ENCODE measurements at regions not wholly inside any gene's neighbourhood (a gene's known extent, or its start where the extent isn't known, plus 50 kb on each side); places are given as distances from the start of the nearest gene placed in this dataset.

DNA sequence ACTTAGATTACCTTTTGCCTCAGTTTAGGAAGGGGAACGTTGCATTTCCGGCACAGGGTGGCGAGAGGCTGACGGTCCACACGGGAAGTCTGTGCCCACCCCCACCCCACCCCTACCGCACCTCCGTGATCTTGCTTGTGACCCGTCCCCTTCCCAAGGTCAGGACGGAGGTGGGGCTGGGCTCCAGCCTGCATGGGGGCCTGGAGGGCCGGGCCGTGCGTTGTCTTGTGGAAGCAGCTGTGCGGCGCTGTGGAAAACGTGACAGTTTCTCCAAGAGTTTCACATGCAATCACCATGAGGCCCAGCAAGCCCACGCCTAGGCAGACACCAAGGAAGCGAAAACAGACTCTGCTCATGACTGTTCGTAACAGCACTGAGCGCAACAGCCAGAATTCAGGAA, 76.8 kb upstream of the HDAC4 start:
- intact Hi-C loops (cut with micrococcal nuclease): no loop called here
- H3K27ac Mint-ChIP-seq: no peak overlapping the region
- Histone ChIP-seq H3K4me1 (ENCODE audit: control insufficient read depth in 2 of 2, insufficient read depth in 2 of 2, low read length in 2 of 2) (no peaks in the 10 kb centered on the region), H3K27me3 (ENCODE audit: control insufficient read depth in 2 of 2, insufficient read depth in 2 of 2, low read length in 2 of 2) (no peaks in the 10 kb centered on the region), H3K9me3 (ENCODE audit: control insufficient read depth in 2 of 3, low read length in 3 of 3) (no peaks in the 10 kb centered on the region), H3K27ac (ENCODE audit: low read depth, low read length) (no peak overlapping the region), H3K36me3 (ENCODE audit: control insufficient read depth in 2 of 3, insufficient read depth in 3 of 3, low read length in 3 of 3) (no peaks in the 10 kb centered on the region), H3K4me3 (ENCODE audit: low read length) (no peak overlapping the region)
- CTCF ChIA-PET: no interaction called here
- H3K4me1 Mint-ChIP-seq: peaks cover 0 to 9% (median 0%) of the 10 kb centered on the region in 7 donors
- H3K36me3 Mint-ChIP-seq: no peaks in the 10 kb centered on the region
- DNase-seq: no peak
- POLR2A ChIA-PET: no interaction called here
- no peaks in the 10 kb centered on the region for H3K9me3 Mint-ChIP-seq
- ATAC-seq: no peak
- H3K4me3 Mint-ChIP-seq: no peak overlapping the region
- peaks cover 0 to 2% (median 0%) of the 10 kb centered on the region in 5 donors for H3K27me3 Mint-ChIP-seq

DNA sequence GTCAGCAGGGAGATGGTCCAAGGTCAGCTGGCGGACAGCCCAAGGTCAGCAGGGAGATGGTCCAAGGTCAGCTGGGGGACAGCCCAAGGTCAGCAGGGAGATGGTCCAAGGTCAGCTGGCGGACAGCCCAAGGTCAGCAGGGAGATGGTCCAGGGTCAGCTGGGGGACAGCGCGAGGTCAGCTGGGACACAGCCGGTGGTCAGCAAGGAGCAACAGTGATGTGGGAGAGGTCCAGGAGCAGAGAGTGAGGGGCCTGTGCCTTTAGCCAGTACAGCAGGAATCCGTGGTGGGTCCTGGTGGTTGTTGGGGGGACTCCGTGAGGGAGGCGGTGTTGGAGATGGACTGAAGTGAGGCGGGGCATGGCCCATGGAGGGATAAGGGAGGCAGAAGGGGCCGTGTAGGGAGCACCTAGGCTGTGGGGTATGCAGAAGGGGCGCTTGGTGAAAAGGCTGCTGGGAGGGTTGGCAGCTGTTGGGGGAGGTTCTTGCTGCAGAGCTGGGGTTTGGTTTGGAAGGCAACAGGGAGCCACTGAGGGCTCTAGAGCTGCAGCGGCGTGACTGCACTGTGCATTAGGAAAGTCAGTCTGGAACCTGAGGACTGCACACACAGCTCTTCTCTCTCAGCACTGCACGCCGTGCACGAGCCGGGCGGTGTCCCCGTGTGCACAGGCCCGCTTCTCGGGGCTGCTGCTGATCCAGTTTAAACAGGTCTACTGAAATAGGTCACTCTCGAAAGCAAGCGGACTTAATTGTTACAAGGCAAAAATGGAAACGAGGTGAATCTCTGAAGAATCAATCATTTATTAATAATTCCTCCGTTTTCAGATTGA, 76.2 kb upstream of the HDAC4 start:
- Mint-ChIP-seq H3K9me3 (no peaks in the 10 kb centered on the region), H3K36me3 (no peaks in the 10 kb centered on the region), H3K4me1 (peaks cover 0 to 8% (median 0%) of the 10 kb centered on the region in 7 donors), H3K27me3 (peaks cover 0 to 2% (median 0%) of the 10 kb centered on the region in 5 donors), H3K27ac (no peak overlapping the region), H3K4me3 (no peak overlapping the region)
- Histone ChIP-seq H3K27ac (ENCODE audit: low read depth, low read length) (no peak overlapping the region), H3K27me3 (ENCODE audit: control insufficient read depth in 2 of 2, insufficient read depth in 2 of 2, low read length in 2 of 2) (no peaks in the 10 kb centered on the region), H3K4me3 (ENCODE audit: low read length) (no peak overlapping the region), H3K9me3 (ENCODE audit: control insufficient read depth in 2 of 3, low read length in 3 of 3) (no peaks in the 10 kb centered on the region), H3K4me1 (ENCODE audit: control insufficient read depth in 2 of 2, insufficient read depth in 2 of 2, low read length in 2 of 2) (no peaks in the 10 kb centered on the region), H3K36me3 (ENCODE audit: control insufficient read depth in 2 of 3, insufficient read depth in 3 of 3, low read length in 3 of 3) (no peaks in the 10 kb centered on the region)
- ChIA-PET POLR2A (no interaction called here), CTCF (no interaction called here)
- ATAC-seq (no peak), DNase-seq (no peak)
- intact Hi-C loops (cut with micrococcal nuclease): no loop called here

DNA sequence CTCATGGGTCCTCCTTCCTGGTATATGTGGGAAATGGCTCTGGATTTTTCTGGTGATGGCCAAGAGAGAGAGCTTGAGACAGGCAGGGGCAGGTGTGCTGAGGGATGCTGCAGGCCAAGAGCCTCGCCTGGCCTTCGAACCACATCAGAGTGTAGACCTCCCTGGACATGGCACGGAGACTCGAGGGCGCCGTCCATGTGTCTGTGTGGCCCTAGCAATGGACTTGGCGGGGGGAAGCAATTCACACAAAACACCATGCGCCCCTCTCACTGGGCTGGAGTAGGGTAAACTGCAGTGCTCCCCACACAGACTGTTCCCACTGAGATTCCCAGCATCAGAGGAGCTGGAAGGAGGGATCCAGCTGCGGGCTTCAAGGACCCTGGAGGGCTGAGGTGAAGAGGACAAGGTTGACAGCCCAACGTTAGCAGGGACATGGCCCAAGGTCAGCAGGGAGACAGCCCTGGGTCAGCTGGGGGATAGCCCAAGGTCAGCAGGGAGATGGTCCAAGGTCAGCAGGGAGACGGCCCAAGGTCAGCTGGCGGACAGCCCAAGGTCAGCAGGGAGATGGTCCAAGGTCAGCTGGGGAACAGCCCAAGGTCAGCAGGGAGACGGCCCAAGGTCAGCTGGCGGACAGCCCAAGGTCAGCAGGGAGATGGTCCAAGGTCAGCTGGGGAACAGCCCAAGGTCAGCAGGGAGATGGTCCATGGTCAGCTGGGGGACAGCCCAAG, 75.4 kb upstream of the HDAC4 start:
- Histone ChIP-seq H3K4me1 (ENCODE audit: control insufficient read depth in 2 of 2, insufficient read depth in 2 of 2, low read length in 2 of 2) (no peaks in the 10 kb centered on the region), H3K9me3 (ENCODE audit: control insufficient read depth in 2 of 3, low read length in 3 of 3) (no peaks in the 10 kb centered on the region), H3K4me3 (ENCODE audit: low read length) (no peak overlapping the region), H3K27me3 (ENCODE audit: control insufficient read depth in 2 of 2, insufficient read depth in 2 of 2, low read length in 2 of 2) (no peaks in the 10 kb centered on the region), H3K36me3 (ENCODE audit: control insufficient read depth in 2 of 3, insufficient read depth in 3 of 3, low read length in 3 of 3) (no peaks in the 10 kb centered on the region), H3K27ac (ENCODE audit: low read depth, low read length) (no peak overlapping the region)
- Mint-ChIP-seq H3K9me3 (no peaks in the 10 kb centered on the region), H3K27ac (no peak overlapping the region), H3K36me3 (no peaks in the 10 kb centered on the region), H3K4me1 (peaks cover 0 to 1% (median 0%) of the 10 kb centered on the region in 7 donors), H3K4me3 (no peak overlapping the region), H3K27me3 (peaks cover 0 to 2% (median 0%) of the 10 kb centered on the region in 5 donors)
- CTCF ChIA-PET: interaction anchor here (0.5 kb wide), 1 partner anchor 912 kb away, joined by 3 read pairs; no protein-coding TSS in a partner anchor
- no peak for DNase-seq
- ATAC-seq: no peak
- intact Hi-C loops (cut with micrococcal nuclease): no loop called here
- POLR2A ChIA-PET: interaction anchor here (0.6 kb wide), 1 partner anchor 9 kb away, joined by 3 read pairs; no protein-coding TSS in a partner anchor

DNA sequence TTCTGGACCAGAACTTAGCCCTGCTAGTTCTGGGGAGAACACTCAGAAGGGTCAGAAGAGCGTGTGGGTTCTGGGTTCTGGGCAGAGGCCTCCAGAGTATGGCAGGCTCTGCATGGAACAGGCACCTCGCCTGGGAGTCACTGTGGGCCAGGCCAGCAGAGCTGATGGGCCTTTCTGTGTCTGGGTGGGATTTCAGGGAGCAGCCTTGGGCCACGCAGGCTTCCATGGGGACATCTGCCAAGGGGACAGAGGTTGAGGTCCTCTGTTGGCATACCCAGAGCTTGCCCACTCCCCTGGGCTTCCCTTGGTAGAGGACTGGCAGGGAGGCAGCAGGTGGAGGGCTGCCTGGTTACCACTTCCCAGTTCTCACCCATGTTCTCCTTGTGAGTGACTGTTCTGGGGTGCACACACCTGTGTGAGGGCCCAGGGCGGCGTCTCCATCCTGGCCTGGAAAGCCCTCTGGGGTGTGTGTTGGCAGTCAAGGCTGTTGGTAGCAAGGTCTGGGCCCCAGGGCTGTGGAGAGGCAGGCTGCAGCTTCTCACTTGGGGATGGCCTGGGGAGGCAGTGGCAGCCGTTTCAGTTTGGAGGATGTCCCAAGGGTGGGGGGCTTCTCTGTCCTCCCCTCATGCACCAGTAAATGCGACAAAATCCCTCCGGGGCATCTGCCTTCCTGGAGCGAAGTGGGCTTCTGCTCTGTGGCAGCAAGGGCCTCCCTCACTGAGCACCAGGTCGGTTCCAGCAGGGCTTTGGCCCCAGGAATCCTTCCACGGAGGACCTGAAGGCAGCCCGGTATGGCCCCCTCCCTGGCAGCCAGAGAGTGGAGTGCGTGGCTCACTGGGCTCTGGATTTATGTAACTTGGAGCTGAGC, 74.6 kb upstream of the HDAC4 start:
- Mint-ChIP-seq H3K27me3 (peaks cover 0 to 2% (median 0%) of the 10 kb centered on the region in 5 donors), H3K4me3 (no peak overlapping the region), H3K4me1 (peaks cover 0 to 1% (median 0%) of the 10 kb centered on the region in 7 donors), H3K27ac (no peak overlapping the region), H3K36me3 (no peaks in the 10 kb centered on the region), H3K9me3 (no peaks in the 10 kb centered on the region)
- Histone ChIP-seq H3K27ac (ENCODE audit: low read depth, low read length) (no peak overlapping the region), H3K4me1 (ENCODE audit: control insufficient read depth in 2 of 2, insufficient read depth in 2 of 2, low read length in 2 of 2) (no peaks in the 10 kb centered on the region), H3K27me3 (ENCODE audit: control insufficient read depth in 2 of 2, insufficient read depth in 2 of 2, low read length in 2 of 2) (no peaks in the 10 kb centered on the region), H3K36me3 (ENCODE audit: control insufficient read depth in 2 of 3, insufficient read depth in 3 of 3, low read length in 3 of 3) (no peaks in the 10 kb centered on the region), H3K4me3 (ENCODE audit: low read length) (no peak overlapping the region), H3K9me3 (ENCODE audit: control insufficient read depth in 2 of 3, low read length in 3 of 3) (no peaks in the 10 kb centered on the region)
- ATAC-seq (no peak), DNase-seq (no peak)
- ChIA-PET CTCF (interaction anchor here (0.5 kb wide), 1 partner anchor 913 kb away, joined by 3 read pairs; no protein-coding TSS in a partner anchor), POLR2A (interaction anchor here (0.6 kb wide), 1 partner anchor 8 kb away, joined by 3 read pairs; no protein-coding TSS in a partner anchor)
- intact Hi-C loops (cut with micrococcal nuclease): no loop called here

DNA sequence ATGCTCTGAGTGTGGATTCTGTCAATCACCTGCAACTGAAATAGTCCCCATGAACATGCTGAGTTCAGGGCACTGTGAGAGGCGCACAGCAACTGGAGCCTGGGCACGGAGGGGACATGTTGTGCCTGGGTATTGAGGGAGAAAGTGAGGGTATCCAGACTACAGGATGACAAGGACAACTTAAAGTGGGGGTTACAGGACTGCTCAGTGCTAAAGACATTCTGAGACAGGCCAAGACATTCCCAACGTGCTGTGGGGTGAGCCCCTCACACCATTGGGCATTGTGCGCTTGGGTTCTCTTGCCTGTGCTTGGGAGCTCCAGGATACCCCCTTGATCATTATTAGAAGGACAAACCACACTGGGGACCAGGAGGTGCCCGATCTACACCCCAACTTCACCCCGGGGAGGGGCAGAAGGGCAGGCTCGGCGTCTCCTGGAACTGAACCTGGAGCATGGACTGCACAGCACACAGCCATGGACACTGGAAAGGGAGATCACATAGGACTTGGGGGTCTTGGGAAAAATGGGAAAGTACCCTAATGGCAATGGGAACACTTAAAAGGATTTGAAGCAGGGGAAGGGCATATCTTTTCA, 72.5 kb upstream of the HDAC4 start:
- Mint-ChIP-seq H3K4me1 (peaks cover 0 to 1% (median 0%) of the 10 kb centered on the region in 7 donors), H3K27me3 (peaks cover 0 to 2% (median 0%) of the 10 kb centered on the region in 5 donors), H3K27ac (no peak overlapping the region), H3K9me3 (no peaks in the 10 kb centered on the region), H3K36me3 (no peaks in the 10 kb centered on the region), H3K4me3 (no peak overlapping the region)
- CTCF ChIA-PET: no interaction called here
- Histone ChIP-seq H3K27me3 (ENCODE audit: control insufficient read depth in 2 of 2, insufficient read depth in 2 of 2, low read length in 2 of 2) (no peaks in the 10 kb centered on the region), H3K4me3 (ENCODE audit: low read length) (no peak overlapping the region), H3K36me3 (ENCODE audit: control insufficient read depth in 2 of 3, insufficient read depth in 3 of 3, low read length in 3 of 3) (no peaks in the 10 kb centered on the region), H3K4me1 (ENCODE audit: control insufficient read depth in 2 of 2, insufficient read depth in 2 of 2, low read length in 2 of 2) (no peaks in the 10 kb centered on the region), H3K9me3 (ENCODE audit: control insufficient read depth in 2 of 3, low read length in 3 of 3) (no peaks in the 10 kb centered on the region), H3K27ac (ENCODE audit: low read depth, low read length) (no peak overlapping the region)
- POLR2A ChIA-PET: no interaction called here
- intact Hi-C loops (cut with micrococcal nuclease): no loop called here
- ATAC-seq (no peak), DNase-seq (no peak)

DNA sequence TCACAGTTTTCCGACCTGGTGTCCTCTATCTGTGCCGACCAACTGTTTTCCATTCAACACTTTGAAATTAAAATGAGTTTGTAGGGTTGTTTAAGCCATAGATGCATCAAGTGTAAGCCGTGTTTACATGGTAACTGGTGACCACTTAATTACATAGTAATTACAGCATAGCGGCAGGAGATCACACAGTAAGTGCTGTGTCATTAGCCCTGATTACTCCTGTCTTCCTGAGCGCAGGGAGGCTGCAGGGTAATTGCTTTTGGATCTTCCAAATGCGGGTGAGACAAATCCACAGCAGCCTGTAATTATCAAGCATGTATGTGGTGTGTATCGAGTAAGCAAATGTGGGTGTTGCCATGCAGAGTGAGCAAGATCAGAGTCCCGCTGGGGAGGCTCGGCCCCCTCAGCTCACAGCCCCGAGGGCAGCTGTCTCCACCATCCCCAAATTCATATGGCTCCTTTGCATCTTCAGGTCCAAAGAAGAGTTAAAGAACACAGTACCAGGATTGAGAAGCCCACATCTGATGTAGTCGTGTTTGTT, 71.5 kb upstream of the HDAC4 start:
- H3K27me3 Mint-ChIP-seq: peaks cover 0 to 2% (median 0%) of the 10 kb centered on the region in 5 donors
- H3K4me1 Mint-ChIP-seq: peaks cover 0 to 1% (median 0%) of the 10 kb centered on the region in 7 donors
- Histone ChIP-seq H3K4me3 (ENCODE audit: low read length) (no peak overlapping the region), H3K4me1 (ENCODE audit: control insufficient read depth in 2 of 2, insufficient read depth in 2 of 2, low read length in 2 of 2) (no peaks in the 10 kb centered on the region), H3K27me3 (ENCODE audit: control insufficient read depth in 2 of 2, insufficient read depth in 2 of 2, low read length in 2 of 2) (no peaks in the 10 kb centered on the region), H3K36me3 (ENCODE audit: control insufficient read depth in 2 of 3, insufficient read depth in 3 of 3, low read length in 3 of 3) (no peaks in the 10 kb centered on the region), H3K27ac (ENCODE audit: low read depth, low read length) (no peak overlapping the region), H3K9me3 (ENCODE audit: control insufficient read depth in 2 of 3, low read length in 3 of 3) (no peaks in the 10 kb centered on the region)
- no peak for DNase-seq
- ChIA-PET POLR2A (no interaction called here), CTCF (no interaction called here)
- H3K27ac Mint-ChIP-seq: no peak overlapping the region
- no peak overlapping the region for H3K4me3 Mint-ChIP-seq
- H3K36me3 Mint-ChIP-seq: no peaks in the 10 kb centered on the region
- no peaks in the 10 kb centered on the region for H3K9me3 Mint-ChIP-seq
- intact Hi-C loops (cut with micrococcal nuclease): no loop called here
- no peak for ATAC-seq
